ENCODE measurements at regions not wholly inside any gene's neighbourhood (a gene's known extent, or its start where the extent isn't known, plus 50 kb on each side); places are given as distances from the start of the nearest gene placed in this dataset.

GRCh38 chr20:56925082-56925830, 296.1 kb downstream of the TFAP2C start:
- no peak for TF ChIP-seq CTCF (IDR thresholded peaks at IDR 0.05)
- TF ChIP-seq EZH2 (IDR thresholded peaks at IDR 0.05): no peak
- TF ChIP-seq EZH2phosphoT487 (IDR thresholded peaks at IDR 0.05): peak; percentile 96
